Liver (tissue), 3 donors: ENCODE measurements at regions not wholly inside any gene's neighbourhood (a gene's known extent, or its start where the extent isn't known, plus 50 kb on each side); places are given as distances from the start of the nearest gene placed in this dataset.

Experiments
- CTCF ChIP-seq: fragments of 150-350 bp; IDR thresholded peaks from 2 replicates; pipeline ENCODE4 v1.5.1; 2017; ENCODE audit warnings: improper control_type of control experiment, low read depth, low read length; ENCODE audit not compliant: missing input control
- EGR1 ChIP-seq, 2 donors: IDR thresholded peaks; 2 replicates each; pipeline ENCODE4 v1.6.1; 2016 to 2018; ENCODE audit warnings: antibody characterized with exemption in 2 of 2, low read depth in 2 of 2
- FOXA1 ChIP-seq: IDR thresholded peaks from 2 replicates; pipeline ENCODE4 v1.6.1; 2016; ENCODE audit warnings: antibody characterized with exemption
- JUND ChIP-seq, 2 donors: IDR thresholded peaks; 2 replicates each; pipeline ENCODE4 v1.6.1; 2016; ENCODE audit warnings: antibody characterized with exemption in 2 of 2
- RAD21 ChIP-seq, 2 donors: IDR thresholded peaks; 2 replicates each; pipeline ENCODE4 v1.6.1; 2016; ENCODE audit warnings: antibody characterized with exemption in 2 of 2, mild to moderate bottlenecking in 2 of 2
- RXRA ChIP-seq, 2 donors: IDR thresholded peaks; 2 replicates each; pipeline ENCODE4 v1.6.1; 2017 to 2018; ENCODE audit warnings: antibody characterized with exemption in 2 of 2, mild to moderate bottlenecking in 1 of 2
- TAF1 ChIP-seq: conservative IDR thresholded peaks from 2 replicates; pipeline ENCODE4 v1.6.1; 2016; ENCODE audit warnings: antibody characterized with exemption, mild to moderate bottlenecking
- TF ChIP-seq, protein P1 (sequence below): IDR thresholded peaks from 2 replicates; pipeline ENCODE4 v1.6.1; 2016; ENCODE audit warnings: antibody characterized with exemption
- donor health status: healthy.
- donor health status: healthy.

DNA sequence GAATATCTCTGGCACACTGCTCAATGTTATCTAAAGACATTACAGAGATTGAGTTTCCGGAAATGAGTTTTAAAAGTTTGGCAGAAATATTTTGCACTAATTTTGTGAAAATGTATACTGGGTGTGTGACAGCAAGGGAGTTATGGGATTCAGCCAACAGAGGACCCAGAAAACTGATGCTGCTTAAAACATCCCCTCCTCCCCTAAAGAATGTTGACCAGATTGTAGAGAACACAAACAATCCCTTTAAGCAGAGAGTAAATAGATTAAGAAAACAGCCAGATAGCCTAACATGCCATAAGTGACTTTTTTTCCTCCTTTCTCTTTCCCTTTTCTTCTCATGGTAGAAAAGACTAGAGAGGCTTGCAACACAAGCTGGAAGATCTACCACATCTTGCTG lies 928.0 kb upstream of the ALCAM start:
- no peak for TF ChIP-seq RXRA (IDR thresholded peaks at IDR 0.05)
- TF ChIP-seq JUND (IDR thresholded peaks at IDR 0.05): no peak
- TF ChIP-seq, protein P1, sequence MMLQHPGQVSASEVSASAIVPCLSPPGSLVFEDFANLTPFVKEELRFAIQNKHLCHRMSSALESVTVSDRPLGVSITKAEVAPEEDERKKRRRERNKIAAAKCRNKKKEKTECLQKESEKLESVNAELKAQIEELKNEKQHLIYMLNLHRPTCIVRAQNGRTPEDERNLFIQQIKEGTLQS: no peak
- no peak for TF ChIP-seq RAD21 (IDR thresholded peaks at IDR 0.05)
- TF ChIP-seq CTCF: no peak
- TF ChIP-seq FOXA1: no peak
- no peak for TF ChIP-seq EGR1 (IDR thresholded peaks at IDR 0.05; ENCODE audit: low read depth in 2 of 2)
- TF ChIP-seq TAF1: no peak
